ENCODE measurements at regions not wholly inside any gene's neighbourhood (a gene's known extent, or its start where the extent isn't known, plus 50 kb on each side); places are given as distances from the start of the nearest gene placed in this dataset.

DNA sequence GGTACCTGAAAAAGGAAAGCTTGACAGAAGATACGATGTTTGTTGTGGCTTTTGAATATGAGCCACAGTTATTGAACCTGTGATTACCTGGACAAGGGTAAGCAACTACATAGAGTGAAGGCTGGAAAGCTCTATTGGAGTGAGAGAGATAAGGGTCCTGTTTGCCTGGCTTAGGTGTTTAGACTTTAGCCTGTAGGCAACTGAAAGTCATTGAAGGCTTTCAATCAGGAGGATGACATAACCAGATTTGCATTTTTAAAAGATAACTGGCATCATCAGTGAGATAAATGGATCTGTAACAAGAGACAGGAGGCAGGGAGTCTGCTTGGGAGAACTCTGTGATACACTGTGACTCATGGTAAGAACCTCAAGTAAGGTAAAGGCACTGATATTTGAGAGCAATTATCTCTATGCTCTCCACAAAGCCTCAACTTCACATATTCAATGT, 128.9 kb upstream of the SOX5 start:
- TF ChIP-seq, protein P1, sequence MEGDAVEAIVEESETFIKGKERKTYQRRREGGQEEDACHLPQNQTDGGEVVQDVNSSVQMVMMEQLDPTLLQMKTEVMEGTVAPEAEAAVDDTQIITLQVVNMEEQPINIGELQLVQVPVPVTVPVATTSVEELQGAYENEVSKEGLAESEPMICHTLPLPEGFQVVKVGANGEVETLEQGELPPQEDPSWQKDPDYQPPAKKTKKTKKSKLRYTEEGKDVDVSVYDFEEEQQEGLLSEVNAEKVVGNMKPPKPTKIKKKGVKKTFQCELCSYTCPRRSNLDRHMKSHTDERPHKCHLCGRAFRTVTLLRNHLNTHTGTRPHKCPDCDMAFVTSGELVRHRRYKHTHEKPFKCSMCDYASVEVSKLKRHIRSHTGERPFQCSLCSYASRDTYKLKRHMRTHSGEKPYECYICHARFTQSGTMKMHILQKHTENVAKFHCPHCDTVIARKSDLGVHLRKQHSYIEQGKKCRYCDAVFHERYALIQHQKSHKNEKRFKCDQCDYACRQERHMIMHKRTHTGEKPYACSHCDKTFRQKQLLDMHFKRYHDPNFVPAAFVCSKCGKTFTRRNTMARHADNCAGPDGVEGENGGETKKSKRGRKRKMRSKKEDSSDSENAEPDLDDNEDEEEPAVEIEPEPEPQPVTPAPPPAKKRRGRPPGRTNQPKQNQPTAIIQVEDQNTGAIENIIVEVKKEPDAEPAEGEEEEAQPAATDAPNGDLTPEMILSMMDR (IDR thresholded peaks at IDR 0.05; ENCODE audit: low read length): no peak
- no peak for TF ChIP-seq EZH2 (IDR thresholded peaks at IDR 0.05; ENCODE audit: borderline replicate concordance, low read length)
